GM19395 (cell line): ENCODE measurements at regions not wholly inside any gene's neighbourhood (a gene's known extent, or its start where the extent isn't known, plus 50 kb on each side); places are given as distances from the start of the nearest gene placed in this dataset.
"Not testable (repeated sequence)": the region's sequence is repeated elsewhere in the genome, so short reads cannot be mapped to it uniquely, and the experiment has no call there.

ENCODE experiments used
- ATAC-seq: cut with Tn5 transposase; IDR thresholded peaks from one replicate; pipeline ENCODE4 v1.9.1; 2021; ENCODE audit warnings: mild to moderate bottlenecking, moderate library complexity; ENCODE audit not compliant: unreplicated experiment

GRCh38 chr2:84065857-84066256, 393.2 kb downstream of the SUCLG1 start:
- ATAC-seq: no peak

GRCh38 chr2:84057917-84058560, 401.0 kb downstream of the SUCLG1 start:
- ATAC-seq: no peak

- no peak for ATAC-seq
Measured at GRCh38 chr2:84055816-84056215, 403.3 kb downstream of the SUCLG1 start.

GRCh38 chr2:84054577-84054976, 404.5 kb downstream of the SUCLG1 start:
- not testable (repeated sequence) for ATAC-seq

- no peak for ATAC-seq
Measured at GRCh38 chr2:84052913-84053312, 406.2 kb downstream of the SUCLG1 start.

- no peak for ATAC-seq
Measured at GRCh38 chr2:84052043-84052442, 407.0 kb downstream of the SUCLG1 start.

- no peak for ATAC-seq
Measured at GRCh38 chr2:84048964-84049363, 410.1 kb downstream of the SUCLG1 start.

GRCh38 chr2:84041506-84041905, 417.6 kb downstream of the SUCLG1 start:
- no peak for ATAC-seq

GRCh38 chr2:84040281-84040680, 418.8 kb downstream of the SUCLG1 start:
- no peak for ATAC-seq

- ATAC-seq: no peak
Measured at GRCh38 chr2:84038866-84039265, 420.2 kb downstream of the SUCLG1 start.

GRCh38 chr2:84033347-84033974, 425.6 kb downstream of the SUCLG1 start:
- ATAC-seq: no peak

GRCh38 chr2:84031312-84032050, 427.6 kb downstream of the SUCLG1 start:
- ATAC-seq: no peak

- ATAC-seq: no peak
Measured at GRCh38 chr2:84029903-84030575, 429.0 kb downstream of the SUCLG1 start.

GRCh38 chr2:84026818-84027217, 432.3 kb downstream of the SUCLG1 start:
- ATAC-seq: no peak

GRCh38 chr2:84022810-84023431, 436.2 kb downstream of the SUCLG1 start:
- peak; percentile 60 for ATAC-seq

- ATAC-seq: no peak
Measured at GRCh38 chr2:84017010-84017409, 442.1 kb downstream of the SUCLG1 start.

- ATAC-seq: no peak
Measured at GRCh38 chr2:84016183-84016582, 442.9 kb downstream of the SUCLG1 start.

- no peak for ATAC-seq
Measured at GRCh38 chr2:83997889-83998288, 461.2 kb downstream of the SUCLG1 start.

- ATAC-seq: no peak
Measured at GRCh38 chr2:83994633-83995179, 464.4 kb downstream of the SUCLG1 start.

- ATAC-seq: no peak
Measured at GRCh38 chr2:83993873-83994632, 465.0 kb downstream of the SUCLG1 start.
